Activated CD8-positive, alpha-beta memory T cell treated with anti-CD3 and anti-CD28 coated beads, Interleukin-2, amount 50 U/mL, for 24 hours (primary cell): ENCODE measurements at regions not wholly inside any gene's neighbourhood (a gene's known extent, or its start where the extent isn't known, plus 50 kb on each side); places are given as distances from the start of the nearest gene placed in this dataset.

Experiments used
- DNase-seq: peaks from one replicate; pipeline ENCODE4 v3.0.0-alpha.2; 2020; ENCODE audit errors: extremely low read depth

- no peak for DNase-seq
Measured at GRCh38 chr11:32200136-32200847, 109.4 kb downstream of the RCN1 start.

- no peak for DNase-seq
Measured at GRCh38 chr11:32204751-32205150, 113.9 kb downstream of the RCN1 start.

DNA sequence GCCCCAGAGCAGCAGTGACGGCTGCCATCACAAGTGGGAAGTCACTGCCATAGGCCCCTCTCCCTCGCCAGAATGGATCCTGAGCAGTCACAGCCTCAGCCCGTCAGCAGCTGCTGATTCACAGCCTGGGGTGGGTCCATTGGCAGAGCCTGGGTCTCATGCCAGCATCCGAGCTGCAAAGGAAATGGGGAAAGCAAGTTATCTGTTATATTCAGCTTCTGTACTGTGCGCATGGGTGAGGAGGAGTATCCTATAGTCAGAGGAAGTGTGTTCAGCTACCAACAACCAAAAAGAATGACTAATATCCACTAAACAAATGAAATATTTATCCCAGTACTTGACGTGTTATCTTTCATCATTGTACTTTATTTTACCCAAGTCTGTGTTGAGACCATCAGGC lies 119.7 kb downstream of the RCN1 start:
- no peak for DNase-seq

GRCh38 chr11:32213223-32213622 lies 122.3 kb downstream of the RCN1 start:
- DNase-seq, result no peak

- DNase-seq, result no peak
Measured at GRCh38 chr11:32215157-32215556, 124.3 kb downstream of the RCN1 start.

GRCh38 chr11:32216749-32217148 lies 125.9 kb downstream of the RCN1 start:
- no peak for DNase-seq

DNA sequence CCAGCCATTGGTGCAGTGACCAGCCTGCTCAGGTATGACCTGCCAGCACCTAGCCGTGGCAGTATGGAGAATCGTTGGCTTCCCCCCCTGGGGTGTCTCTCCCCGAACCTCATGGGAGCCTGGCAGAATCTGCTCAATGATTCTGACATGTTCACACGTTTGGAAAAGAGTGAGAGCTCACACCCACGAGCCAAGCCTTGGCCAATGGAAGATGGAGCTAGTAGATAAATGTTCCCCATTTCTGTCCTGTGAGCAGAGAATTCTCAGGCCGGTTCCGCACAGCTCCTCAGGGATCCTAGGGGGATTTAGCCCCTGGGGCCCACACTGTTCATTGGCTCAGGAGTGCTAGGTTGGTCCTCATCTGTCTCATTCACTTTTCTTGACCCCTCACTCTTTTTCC lies 128.4 kb downstream of the RCN1 start:
- DNase-seq, result no peak

DNA sequence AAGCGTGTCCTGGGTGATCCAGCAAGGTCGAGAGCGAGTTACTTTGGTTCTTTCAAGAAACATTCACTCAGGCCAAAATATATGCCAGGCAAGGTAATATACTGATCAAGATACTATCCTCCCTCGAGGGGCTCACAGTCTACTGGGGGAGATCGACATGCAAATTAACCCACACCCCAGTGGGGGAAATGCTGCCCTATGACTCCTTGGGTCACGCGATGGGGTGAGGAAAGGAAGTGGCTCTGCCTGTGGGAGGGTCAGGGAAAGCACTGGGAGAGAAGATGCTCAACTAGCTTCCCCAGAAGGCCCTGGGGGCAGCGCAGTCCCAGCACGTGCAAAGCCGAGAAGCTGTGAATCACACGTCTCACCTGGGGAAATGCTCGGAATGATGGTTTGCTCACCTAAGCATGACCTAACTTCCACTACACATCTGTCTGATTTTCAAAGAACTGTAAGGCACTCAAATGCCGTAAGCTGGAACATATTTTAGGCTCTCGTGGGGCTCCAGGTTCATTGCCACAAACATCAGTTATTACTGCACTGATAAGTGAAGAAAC lies 130.7 kb downstream of the RCN1 start:
- no peak for DNase-seq

DNA sequence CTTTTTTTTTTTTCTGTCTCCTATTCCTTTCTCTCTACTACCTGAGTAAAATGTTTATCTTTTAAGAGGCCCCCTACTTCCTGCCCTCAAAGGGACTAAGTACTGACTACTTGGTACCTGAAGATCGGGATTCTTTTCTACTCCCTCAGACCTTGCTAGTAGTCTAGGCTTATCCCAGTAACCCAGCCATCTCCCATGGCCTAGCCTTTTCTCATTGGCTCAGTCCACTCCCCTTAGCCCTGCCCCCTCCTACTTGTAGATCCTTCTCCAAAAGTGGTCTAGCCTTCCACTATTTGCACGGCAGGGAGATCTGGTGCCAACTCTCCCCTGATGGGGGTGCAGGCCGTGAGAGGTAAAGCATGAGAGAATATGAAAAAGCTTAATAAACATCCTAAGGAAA lies 133.7 kb downstream of the RCN1 start:
- DNase-seq, result no peak

DNA sequence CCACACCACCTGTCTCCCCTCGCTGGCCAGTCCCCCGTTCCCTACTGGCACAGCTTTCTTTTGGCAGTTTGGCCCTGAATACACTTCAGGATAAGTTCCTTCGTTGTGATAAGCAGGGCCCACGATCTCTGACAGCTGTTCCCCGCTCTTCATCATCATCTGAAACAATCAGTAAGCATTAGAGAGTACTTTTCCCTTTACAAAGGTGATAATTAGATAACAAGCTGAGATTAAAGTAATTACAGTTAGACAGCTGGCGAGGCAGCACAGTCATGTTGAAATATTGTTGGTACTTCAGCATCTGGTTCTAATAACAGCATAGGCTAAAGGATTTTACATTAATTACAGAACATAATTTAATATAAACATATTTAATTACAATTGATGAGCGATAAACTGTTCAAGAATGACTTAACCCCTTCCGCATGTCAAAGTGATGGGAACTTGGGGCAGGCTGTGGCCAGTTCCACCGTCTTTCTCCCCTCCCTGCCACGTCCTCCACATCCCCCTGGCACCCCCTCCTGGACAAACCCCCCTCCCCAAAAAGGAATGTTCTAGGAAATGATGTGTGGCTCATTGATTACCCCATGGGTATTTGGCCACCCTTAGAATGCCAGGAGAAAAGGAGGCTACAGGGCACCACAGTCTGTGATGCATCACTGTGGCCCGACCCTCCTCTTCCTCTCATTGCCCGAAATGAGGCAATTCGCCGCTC lies 134.9 kb downstream of the RCN1 start:
- no peak for DNase-seq

- no peak for DNase-seq
Measured at GRCh38 chr11:32226480-32226879, 135.6 kb downstream of the RCN1 start.

DNA sequence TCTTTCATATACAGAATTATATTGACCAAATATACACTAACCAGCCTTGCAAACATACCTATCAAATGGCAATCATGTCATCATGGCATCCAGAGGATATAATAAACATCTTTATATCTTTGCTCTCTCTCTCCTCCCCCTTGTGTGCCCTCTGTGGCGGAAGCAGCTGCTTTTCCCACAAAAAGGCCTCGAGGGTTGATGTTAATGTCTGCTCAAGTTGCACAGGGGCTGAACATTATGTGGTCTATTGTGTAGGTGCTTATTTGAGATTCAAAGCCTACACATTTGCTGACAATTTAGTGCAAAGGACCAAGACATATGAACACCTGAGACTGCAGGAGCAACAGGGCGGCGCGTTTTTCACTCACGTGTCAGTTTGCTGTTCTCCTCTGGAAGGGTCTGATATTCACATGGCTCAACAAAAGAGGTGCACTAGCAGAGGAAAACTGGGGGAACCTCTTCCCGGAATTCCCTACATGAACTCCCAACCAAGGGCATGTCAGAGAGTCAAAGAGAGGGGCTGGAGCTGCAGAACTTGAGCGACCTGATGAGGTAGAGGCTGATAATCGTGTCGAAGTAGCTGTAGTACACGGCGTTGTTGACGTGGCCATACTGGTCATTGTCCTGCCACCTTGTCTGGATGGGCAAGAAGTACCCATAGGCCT lies 138.8 kb downstream of the RCN1 start:
- DNase-seq, result no peak

DNA sequence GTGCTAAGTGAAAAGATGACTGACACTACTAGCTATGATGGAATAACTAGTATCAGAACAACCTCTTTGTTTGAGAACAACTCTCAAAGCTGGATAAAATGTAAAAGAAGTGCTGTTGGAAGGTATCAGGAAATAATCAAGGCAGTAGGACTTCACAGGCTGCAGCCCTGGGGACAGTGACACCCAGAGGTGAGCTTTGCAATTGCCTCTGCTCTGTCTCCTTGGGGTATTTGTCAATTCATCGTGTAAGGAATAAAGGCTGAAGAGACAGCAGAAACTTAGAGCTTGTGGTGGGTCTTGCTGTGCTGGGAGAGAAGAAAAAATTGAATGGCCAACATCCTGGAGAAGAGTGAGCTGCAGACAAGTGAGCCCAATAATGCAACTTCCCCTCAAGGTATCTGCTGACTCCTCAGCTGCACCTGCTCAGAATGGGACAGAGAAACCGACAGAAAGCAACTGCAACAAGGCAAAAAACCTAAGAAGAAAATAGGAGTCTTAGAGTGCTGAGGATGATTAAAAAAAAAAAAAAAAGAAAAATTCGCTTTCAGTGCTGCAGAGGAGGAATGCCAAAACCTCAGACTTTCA lies 141.1 kb downstream of the RCN1 start:
- no peak for DNase-seq

GRCh38 chr11:32232516-32232915 lies 141.6 kb downstream of the RCN1 start:
- no peak for DNase-seq

- DNase-seq, result no peak
Measured at GRCh38 chr11:32233276-32233675, 142.4 kb downstream of the RCN1 start.

DNA sequence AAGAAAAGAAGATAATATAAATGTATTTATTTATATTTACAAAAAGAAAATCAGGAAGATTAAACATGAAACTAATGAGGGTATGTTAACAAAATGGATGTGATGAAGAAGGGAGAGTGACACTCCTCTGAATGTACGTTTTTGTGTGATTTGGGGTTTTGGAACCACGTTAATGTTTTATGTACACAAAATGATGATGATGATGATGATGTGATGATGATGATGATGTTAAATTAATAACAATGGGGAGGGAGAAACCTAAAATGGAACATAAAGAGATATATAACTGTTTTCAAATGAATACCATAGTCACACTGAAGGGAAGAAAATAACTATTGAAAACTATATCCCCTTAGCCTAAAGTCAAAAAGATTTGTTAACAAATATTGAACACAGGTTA lies 143.1 kb downstream of the RCN1 start:
- DNase-seq, result no peak

GRCh38 chr11:32244453-32244852 lies 153.6 kb downstream of the RCN1 start:
- no peak for DNase-seq

DNA sequence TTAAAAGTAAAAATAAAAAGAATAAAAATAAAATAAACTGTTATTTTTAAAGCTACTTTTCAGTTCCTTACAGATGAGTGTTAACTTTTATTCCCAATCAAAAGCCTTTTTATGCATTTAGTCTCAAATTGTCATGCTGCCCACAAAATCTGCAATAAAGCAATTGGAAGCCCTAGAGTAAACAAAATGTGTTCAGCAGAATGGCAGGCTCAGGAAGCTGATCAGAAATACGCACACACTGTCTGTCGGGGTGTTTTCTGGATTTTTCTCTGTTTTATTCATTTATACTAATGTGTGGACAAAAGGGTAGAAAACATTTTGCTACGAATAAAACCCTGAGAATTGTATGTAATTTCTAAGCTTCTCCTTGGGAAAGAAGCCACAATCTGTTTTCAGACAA lies 162.8 kb downstream of the RCN1 start:
- DNase-seq, result no peak

- no peak for DNase-seq
Measured at GRCh38 chr11:32255841-32256240, 165.0 kb downstream of the RCN1 start.

GRCh38 chr11:32256466-32256865 lies 165.6 kb downstream of the RCN1 start:
- DNase-seq, result no peak

GRCh38 chr11:32259641-32260081 lies 168.8 kb downstream of the RCN1 start:
- no peak for DNase-seq

GRCh38 chr11:32262367-32262766 lies 171.5 kb downstream of the RCN1 start:
- DNase-seq, result no peak
